ENCODE measurements at regions not wholly inside any gene's neighbourhood (a gene's known extent, or its start where the extent isn't known, plus 50 kb on each side); places are given as distances from the start of the nearest gene placed in this dataset.

DNA sequence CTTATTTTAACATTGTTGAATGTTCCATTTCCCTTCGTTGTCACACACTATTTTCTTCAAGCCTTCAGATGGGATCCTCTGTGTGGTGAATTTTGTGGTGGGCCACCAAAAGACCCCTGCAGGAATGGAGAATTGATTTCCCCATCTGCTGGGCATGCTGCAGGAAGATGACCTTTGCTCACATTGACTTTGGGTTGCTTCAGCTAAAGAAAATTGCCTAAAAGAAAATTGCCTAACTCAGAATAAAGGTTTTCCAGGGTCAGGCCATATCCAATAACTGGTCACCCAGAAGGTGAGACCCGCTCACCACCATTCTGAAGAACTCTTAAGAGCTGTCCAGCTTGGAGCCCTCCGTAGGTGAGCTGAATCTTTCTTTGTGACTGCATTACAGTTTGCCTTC, 192.5 kb downstream of the CDH7 start:
- TF ChIP-seq RAD21 (IDR thresholded peaks at IDR 0.05; ENCODE audit: low read depth) = no peak
- no peak for TF ChIP-seq CEBPB (IDR thresholded peaks at IDR 0.05)
- no peak for TF ChIP-seq TEAD4 (IDR thresholded peaks at IDR 0.05)
- TF ChIP-seq TCF12 (IDR thresholded peaks at IDR 0.05; ENCODE audit: low read depth) = no peak
- TF ChIP-seq, protein P1, sequence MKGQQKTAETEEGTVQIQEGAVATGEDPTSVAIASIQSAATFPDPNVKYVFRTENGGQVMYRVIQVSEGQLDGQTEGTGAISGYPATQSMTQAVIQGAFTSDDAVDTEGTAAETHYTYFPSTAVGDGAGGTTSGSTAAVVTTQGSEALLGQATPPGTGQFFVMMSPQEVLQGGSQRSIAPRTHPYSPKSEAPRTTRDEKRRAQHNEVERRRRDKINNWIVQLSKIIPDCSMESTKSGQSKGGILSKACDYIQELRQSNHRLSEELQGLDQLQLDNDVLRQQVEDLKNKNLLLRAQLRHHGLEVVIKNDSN (IDR thresholded peaks at IDR 0.05) = no peak
- TF ChIP-seq EP300 (IDR thresholded peaks at IDR 0.05; ENCODE audit: borderline replicate concordance) = no peak
- TF ChIP-seq TAF1 (IDR thresholded peaks at IDR 0.05; ENCODE audit: low read depth) = no peak
- TF ChIP-seq ZBTB7A (IDR thresholded peaks at IDR 0.05; ENCODE audit: low read depth) = no peak
- TF ChIP-seq, protein P2, sequence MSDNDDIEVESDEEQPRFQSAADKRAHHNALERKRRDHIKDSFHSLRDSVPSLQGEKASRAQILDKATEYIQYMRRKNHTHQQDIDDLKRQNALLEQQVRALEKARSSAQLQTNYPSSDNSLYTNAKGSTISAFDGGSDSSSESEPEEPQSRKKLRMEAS (IDR thresholded peaks at IDR 0.05) = no peak
- no peak for TF ChIP-seq CREB1 (IDR thresholded peaks at IDR 0.05; ENCODE audit: low read depth)
- TF ChIP-seq, protein P3, sequence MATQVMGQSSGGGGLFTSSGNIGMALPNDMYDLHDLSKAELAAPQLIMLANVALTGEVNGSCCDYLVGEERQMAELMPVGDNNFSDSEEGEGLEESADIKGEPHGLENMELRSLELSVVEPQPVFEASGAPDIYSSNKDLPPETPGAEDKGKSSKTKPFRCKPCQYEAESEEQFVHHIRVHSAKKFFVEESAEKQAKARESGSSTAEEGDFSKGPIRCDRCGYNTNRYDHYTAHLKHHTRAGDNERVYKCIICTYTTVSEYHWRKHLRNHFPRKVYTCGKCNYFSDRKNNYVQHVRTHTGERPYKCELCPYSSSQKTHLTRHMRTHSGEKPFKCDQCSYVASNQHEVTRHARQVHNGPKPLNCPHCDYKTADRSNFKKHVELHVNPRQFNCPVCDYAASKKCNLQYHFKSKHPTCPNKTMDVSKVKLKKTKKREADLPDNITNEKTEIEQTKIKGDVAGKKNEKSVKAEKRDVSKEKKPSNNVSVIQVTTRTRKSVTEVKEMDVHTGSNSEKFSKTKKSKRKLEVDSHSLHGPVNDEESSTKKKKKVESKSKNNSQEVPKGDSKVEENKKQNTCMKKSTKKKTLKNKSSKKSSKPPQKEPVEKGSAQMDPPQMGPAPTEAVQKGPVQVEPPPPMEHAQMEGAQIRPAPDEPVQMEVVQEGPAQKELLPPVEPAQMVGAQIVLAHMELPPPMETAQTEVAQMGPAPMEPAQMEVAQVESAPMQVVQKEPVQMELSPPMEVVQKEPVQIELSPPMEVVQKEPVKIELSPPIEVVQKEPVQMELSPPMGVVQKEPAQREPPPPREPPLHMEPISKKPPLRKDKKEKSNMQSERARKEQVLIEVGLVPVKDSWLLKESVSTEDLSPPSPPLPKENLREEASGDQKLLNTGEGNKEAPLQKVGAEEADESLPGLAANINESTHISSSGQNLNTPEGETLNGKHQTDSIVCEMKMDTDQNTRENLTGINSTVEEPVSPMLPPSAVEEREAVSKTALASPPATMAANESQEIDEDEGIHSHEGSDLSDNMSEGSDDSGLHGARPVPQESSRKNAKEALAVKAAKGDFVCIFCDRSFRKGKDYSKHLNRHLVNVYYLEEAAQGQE (IDR thresholded peaks at IDR 0.05; ENCODE audit: low read depth) = no peak
- TF ChIP-seq EGR1 (IDR thresholded peaks at IDR 0.05) = no peak

DNA sequence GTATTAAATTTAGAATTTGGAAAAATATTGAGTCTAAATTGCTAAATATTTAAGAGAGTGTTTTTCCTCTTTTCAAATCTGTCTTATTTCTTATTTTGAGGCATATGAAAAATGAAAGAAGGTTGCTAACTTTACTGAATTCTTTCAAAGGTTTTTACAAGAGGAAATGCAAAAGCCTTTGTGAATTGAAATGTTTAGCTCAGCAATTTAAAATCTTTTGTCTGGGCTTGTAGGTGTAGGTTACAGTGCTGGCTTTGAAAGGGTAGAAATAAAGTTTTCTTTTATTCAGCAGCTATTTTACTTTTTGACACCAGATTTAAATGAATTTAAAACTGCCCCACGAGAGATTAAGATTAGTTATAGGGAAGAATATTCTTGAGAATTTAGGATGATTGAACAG, 192.0 kb downstream of the CDH7 start:
- TF ChIP-seq, protein P3 (IDR thresholded peaks at IDR 0.05; ENCODE audit: low read depth) = no peak
- TF ChIP-seq NFIC (IDR thresholded peaks at IDR 0.05) (no peak), EP300 (IDR thresholded peaks at IDR 0.05; ENCODE audit: borderline replicate concordance) (no peak), CREB1 (IDR thresholded peaks at IDR 0.05; ENCODE audit: low read depth) (no peak), TCF12 (IDR thresholded peaks at IDR 0.05; ENCODE audit: low read depth) (no peak), YY1 (IDR thresholded peaks at IDR 0.05; ENCODE audit: low read depth) (no peak), ZBTB7A (IDR thresholded peaks at IDR 0.05; ENCODE audit: low read depth) (no peak), CEBPB (IDR thresholded peaks at IDR 0.05) (no peak), TEAD4 (IDR thresholded peaks at IDR 0.05) (no peak), RAD21 (IDR thresholded peaks at IDR 0.05; ENCODE audit: low read depth) (no peak), EGR1 (IDR thresholded peaks at IDR 0.05) (no peak)
- TF ChIP-seq, protein P1 (IDR thresholded peaks at IDR 0.05) = no peak
- TF ChIP-seq, protein P2 (IDR thresholded peaks at IDR 0.05) = no peak

DNA sequence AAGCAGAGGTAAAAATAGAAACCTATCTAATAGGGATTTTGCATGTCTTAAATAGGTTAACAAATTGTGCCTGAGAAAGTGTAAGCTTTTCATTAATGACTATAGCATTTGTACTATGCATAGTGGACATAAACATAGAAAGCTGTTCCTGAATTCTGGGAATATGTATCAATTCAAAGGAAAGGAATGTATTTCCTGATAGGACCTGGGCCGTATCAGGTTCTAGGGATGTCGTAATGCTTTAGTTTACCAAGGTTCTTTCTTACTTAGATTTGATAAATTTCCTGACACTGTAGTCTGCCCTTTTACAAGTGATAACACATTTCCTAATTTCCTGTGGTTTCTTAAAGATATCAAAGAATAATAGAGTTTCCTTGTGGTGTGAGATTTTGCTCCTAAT, 191.3 kb downstream of the CDH7 start:
- TF ChIP-seq, protein P2 (IDR thresholded peaks at IDR 0.05) = no peak
- TF ChIP-seq, protein P3 (IDR thresholded peaks at IDR 0.05; ENCODE audit: low read depth) = no peak
- no peak for TF ChIP-seq CREB1 (IDR thresholded peaks at IDR 0.05; ENCODE audit: low read depth)
- no peak for TF ChIP-seq TCF12 (IDR thresholded peaks at IDR 0.05; ENCODE audit: low read depth)
- TF ChIP-seq TAF1 (IDR thresholded peaks at IDR 0.05; ENCODE audit: low read depth) = no peak
- no peak for TF ChIP-seq CEBPB (IDR thresholded peaks at IDR 0.05)
- TF ChIP-seq YY1 (IDR thresholded peaks at IDR 0.05; ENCODE audit: low read depth) = no peak
- TF ChIP-seq RAD21 (IDR thresholded peaks at IDR 0.05; ENCODE audit: low read depth) = no peak
- no peak for TF ChIP-seq ZBTB7A (IDR thresholded peaks at IDR 0.05; ENCODE audit: low read depth)

DNA sequence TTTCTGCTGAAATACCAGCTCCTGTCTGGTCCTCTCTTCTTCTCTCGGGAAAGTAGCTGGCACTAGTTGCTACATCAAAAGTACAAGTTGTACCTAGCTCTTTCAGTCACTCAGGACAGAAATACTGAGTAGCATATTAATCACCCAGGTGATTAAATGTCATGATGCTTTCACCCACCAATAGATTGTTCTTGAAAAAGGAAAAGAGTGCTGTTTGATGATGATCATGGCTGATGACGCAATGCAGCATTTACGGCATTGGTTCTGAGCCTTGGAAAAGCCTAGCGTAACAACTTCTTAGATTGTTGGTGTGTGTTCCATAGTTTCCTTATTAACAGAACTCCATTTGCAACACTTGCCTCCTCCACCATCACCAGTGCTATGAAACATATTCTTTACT, 190.7 kb downstream of the CDH7 start:
- TF ChIP-seq CEBPB (IDR thresholded peaks at IDR 0.05) (no peak), ZBTB7A (IDR thresholded peaks at IDR 0.05; ENCODE audit: low read depth) (no peak)
